Cardiac fibroblast (primary cell): ENCODE measurements at regions not wholly inside any gene's neighbourhood (a gene's known extent, or its start where the extent isn't known, plus 50 kb on each side); places are given as distances from the start of the nearest gene placed in this dataset.

Experiments used
- DNase-seq, 2 donors: peaks; one replicate each; pipeline versions ENCODE4 v3.0.0 to v3.0.0-alpha.2; 2010; ENCODE audit warnings: low read depth in 2 of 2
- H3K4me3 ChIP-seq, 2 donors: replicated peaks in 1 of 2; 1 replicate in 1 of 2; 2 replicates in 1 of 2; pipeline ENCODE4 v1.5.1; 2011; ENCODE audit warnings: low read depth in 2 of 2, low read length in 2 of 2, mild to moderate bottlenecking in 2 of 2, moderate library complexity in 1 of 2
- TF ChIP-seq, protein P1 (sequence below): IDR thresholded peaks from one replicate; pipeline ENCODE4 v1.5.1; 2011; ENCODE audit warnings: low read depth, mild to moderate bottlenecking, low read length, inconsistent platforms

- H3K4me3 ChIP-seq: no peak overlapping the region
- no peak for DNase-seq
- TF ChIP-seq, protein P1, sequence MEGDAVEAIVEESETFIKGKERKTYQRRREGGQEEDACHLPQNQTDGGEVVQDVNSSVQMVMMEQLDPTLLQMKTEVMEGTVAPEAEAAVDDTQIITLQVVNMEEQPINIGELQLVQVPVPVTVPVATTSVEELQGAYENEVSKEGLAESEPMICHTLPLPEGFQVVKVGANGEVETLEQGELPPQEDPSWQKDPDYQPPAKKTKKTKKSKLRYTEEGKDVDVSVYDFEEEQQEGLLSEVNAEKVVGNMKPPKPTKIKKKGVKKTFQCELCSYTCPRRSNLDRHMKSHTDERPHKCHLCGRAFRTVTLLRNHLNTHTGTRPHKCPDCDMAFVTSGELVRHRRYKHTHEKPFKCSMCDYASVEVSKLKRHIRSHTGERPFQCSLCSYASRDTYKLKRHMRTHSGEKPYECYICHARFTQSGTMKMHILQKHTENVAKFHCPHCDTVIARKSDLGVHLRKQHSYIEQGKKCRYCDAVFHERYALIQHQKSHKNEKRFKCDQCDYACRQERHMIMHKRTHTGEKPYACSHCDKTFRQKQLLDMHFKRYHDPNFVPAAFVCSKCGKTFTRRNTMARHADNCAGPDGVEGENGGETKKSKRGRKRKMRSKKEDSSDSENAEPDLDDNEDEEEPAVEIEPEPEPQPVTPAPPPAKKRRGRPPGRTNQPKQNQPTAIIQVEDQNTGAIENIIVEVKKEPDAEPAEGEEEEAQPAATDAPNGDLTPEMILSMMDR: no peak
Observed at GRCh38 chr11:121696931-121697670, 244.3 kb upstream of the SORL1-AS1 start.

GRCh38 chr11:121696177-121696871 lies 243.6 kb upstream of the SORL1-AS1 start:
- H3K4me3 ChIP-seq: no peak overlapping the region
- TF ChIP-seq, protein P1: no peak

GRCh38 chr11:121692236-121692635 lies 239.5 kb upstream of the SORL1-AS1 start:
- TF ChIP-seq, protein P1: no peak
- no peak overlapping the region for H3K4me3 ChIP-seq
- DNase-seq: no peak

More at GRCh38 chr11:121696177-121696871, 243.6 kb upstream of the SORL1-AS1 start:
- DNase-seq: peak in 1 of 2 donors; percentile 8

DNA sequence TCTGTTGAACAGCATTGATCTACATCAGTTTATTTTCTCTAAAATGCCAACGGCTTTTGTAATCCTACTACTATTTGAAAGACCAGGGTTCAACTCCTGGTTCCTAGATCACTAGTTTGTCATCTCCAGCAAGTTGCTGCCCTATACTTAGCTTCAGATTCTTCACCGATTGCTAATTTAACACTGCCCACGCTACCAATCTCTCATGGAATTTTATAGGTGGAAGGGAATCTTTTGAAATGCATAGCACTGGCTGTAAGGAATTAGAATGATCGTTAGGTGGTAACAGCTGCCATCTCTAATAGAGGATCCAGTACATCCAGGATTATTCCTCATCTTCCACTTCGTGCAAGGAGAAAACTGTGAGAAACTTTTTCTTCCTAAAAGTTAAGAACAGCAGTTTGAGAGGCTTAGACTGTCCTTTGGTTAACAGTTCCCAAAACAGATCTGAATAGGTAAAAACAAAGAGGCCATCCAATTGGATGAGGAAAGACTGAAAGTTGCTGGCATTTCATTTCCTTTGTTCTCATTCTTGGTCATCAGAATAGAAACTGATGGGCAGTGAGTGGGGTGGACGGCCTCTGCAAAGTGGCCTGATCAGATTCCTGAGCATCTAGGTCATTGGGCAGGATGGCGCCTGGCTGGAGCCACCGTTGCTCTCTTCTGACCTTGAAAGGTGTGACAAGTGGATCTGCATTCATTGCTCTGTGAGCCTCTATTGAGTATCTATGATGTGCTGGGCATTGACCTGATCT lies 236.3 kb upstream of the SORL1-AS1 start:
- DNase-seq: no peak
- no peak overlapping the region for H3K4me3 ChIP-seq
- TF ChIP-seq, protein P1: no peak

- no peak overlapping the region for H3K4me3 ChIP-seq
- peak; percentile 28 to 60 for DNase-seq
- TF ChIP-seq, protein P1: no peak
Observed at GRCh38 chr11:121688055-121688491, 235.3 kb upstream of the SORL1-AS1 start.

GRCh38 chr11:121683791-121684190 lies 231.0 kb upstream of the SORL1-AS1 start:
- TF ChIP-seq, protein P1: no peak
- DNase-seq: no peak
- H3K4me3 ChIP-seq: no peak overlapping the region
